HEK293T (cell line): ENCODE measurements at regions not wholly inside any gene's neighbourhood (a gene's known extent, or its start where the extent isn't known, plus 50 kb on each side); places are given as distances from the start of the nearest gene placed in this dataset.
"Not testable (repeated sequence)": the region's sequence is repeated elsewhere in the genome, so short reads cannot be mapped to it uniquely, and the experiment has no call there.

Experiments used
- FOXM1 ChIP-seq: fragments of 450-650 bp; IDR thresholded peaks from 2 replicates; pipeline ENCODE4 v1.6.1; 2017; ENCODE audit warnings: mild to moderate bottlenecking, borderline replicate concordance
- LEF1 ChIP-seq: fragments of 450-650 bp; IDR thresholded peaks from 2 replicates; pipeline ENCODE4 v1.6.1; 2017; ENCODE audit warnings: mild to moderate bottlenecking, borderline replicate concordance

DNA sequence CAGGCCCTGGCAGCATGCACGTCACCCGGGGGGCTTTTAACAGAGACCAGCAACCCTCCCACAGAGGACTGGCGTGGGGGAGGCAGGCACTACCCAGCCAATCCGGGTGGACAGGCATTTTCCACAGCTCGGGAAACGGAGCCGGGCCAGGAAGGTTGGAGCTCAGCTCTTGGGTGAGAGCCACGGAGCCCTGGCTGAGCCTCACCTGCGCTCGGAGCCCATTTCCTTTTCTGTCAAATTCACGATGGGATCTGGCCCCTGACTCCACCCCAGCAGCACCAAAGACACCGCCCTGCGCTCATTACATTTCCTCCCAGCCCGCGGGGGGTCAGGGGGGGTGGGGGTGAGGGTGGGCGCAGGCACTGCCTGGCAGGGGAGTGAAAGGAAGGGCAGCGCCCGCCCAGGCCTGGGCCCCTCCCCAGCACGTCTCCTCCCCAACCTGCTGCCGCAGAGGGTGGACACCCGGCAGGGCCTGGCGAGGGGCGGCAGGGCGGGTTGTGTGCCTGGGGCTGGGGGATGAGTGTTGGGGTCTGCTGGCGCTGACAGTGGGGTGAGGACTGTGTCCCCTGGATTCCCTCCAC lies 145.4 kb downstream of the LAT start:
- TF ChIP-seq FOXM1, LEF1: not testable (repeated sequence)
